HEK293T (cell line): ENCODE measurements at regions not wholly inside any gene's neighbourhood (a gene's known extent, or its start where the extent isn't known, plus 50 kb on each side); places are given as distances from the start of the nearest gene placed in this dataset.

Experiments
- ARNT ChIP-seq: fragments of 450-650 bp; IDR thresholded peaks from 2 replicates; pipeline ENCODE4 v1.6.1; 2017; ENCODE audit warnings: mild to moderate bottlenecking
- BHLHE40 ChIP-seq: fragments of 450-650 bp; IDR thresholded peaks from 2 replicates; pipeline ENCODE4 v1.6.1; 2016; ENCODE audit warnings: mild to moderate bottlenecking, moderate library complexity, borderline replicate concordance
- ELF4 ChIP-seq: fragments of 450-650 bp; IDR thresholded peaks from 2 replicates; pipeline ENCODE4 v1.6.1; 2017; ENCODE audit warnings: antibody characterized with exemption
- FOXA1 ChIP-seq: fragments of 450-650 bp; IDR thresholded peaks from 2 replicates; pipeline ENCODE4 v1.6.1; 2016; ENCODE audit warnings: mild to moderate bottlenecking
- FOXM1 ChIP-seq: fragments of 450-650 bp; IDR thresholded peaks from 2 replicates; pipeline ENCODE4 v1.6.1; 2017; ENCODE audit warnings: mild to moderate bottlenecking, borderline replicate concordance
- HDGF ChIP-seq: fragments of 450-650 bp; IDR thresholded peaks from 2 replicates; pipeline ENCODE4 v1.6.1; 2017; ENCODE audit warnings: antibody characterized with exemption, borderline replicate concordance
- L3MBTL2 ChIP-seq: fragments of 450-650 bp; conservative IDR thresholded peaks from 2 replicates; pipeline ENCODE4 v1.6.1; 2016; ENCODE audit warnings: mild to moderate bottlenecking
- NFRKB ChIP-seq: fragments of 450-650 bp; IDR thresholded peaks from 2 replicates; pipeline ENCODE4 v1.6.1; 2016; ENCODE audit warnings: mild to moderate bottlenecking, moderate library complexity
- SP1 ChIP-seq: fragments of 450-650 bp; IDR thresholded peaks from 2 replicates; pipeline ENCODE4 v1.6.1; 2017
- SUZ12 ChIP-seq: fragments of 450-650 bp; IDR thresholded peaks from 2 replicates; pipeline ENCODE4 v1.6.1; 2016; ENCODE audit warnings: mild to moderate bottlenecking
- TARDBP ChIP-seq: fragments of 450-650 bp; IDR thresholded peaks from 2 replicates; pipeline ENCODE4 v1.6.1; 2016
- ZNF384 ChIP-seq: fragments of 450-650 bp; IDR thresholded peaks from 2 replicates; pipeline ENCODE4 v1.6.1; 2016

DNA sequence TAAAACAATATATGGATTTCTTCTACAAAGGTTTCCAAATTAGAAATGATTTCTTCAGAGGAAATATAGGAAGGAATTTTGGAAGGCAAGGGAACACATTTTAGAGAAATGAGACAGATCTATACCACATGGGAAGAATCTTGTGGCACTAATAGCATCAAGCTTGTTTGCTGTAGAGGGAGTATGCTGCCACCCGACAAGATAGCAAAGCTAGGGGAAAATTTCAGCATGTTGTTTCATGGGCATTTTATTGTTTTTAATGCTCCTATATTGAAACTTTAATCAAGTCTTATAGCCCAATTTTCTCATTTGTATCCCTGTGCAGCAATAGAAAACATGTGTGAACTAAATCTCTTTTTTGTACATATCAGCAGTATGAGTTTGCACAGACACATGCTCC is 551.7 kb upstream of the INTU start:
- TF ChIP-seq ZNF384 = no peak
- no peak for TF ChIP-seq NFRKB
- no peak for TF ChIP-seq L3MBTL2
- TF ChIP-seq SP1 = no peak
- no peak for TF ChIP-seq TARDBP
- no peak for TF ChIP-seq HDGF
- no peak for TF ChIP-seq SUZ12
- no peak for TF ChIP-seq FOXM1
- TF ChIP-seq ELF4 = no peak
- TF ChIP-seq ARNT = no peak
- TF ChIP-seq FOXA1 = no peak
- no peak for TF ChIP-seq BHLHE40
